ENCODE measurements at regions not wholly inside any gene's neighbourhood (a gene's known extent, or its start where the extent isn't known, plus 50 kb on each side); places are given as distances from the start of the nearest gene placed in this dataset.
"Not testable (repeated sequence)": the region's sequence is repeated elsewhere in the genome, so short reads cannot be mapped to it uniquely, and the experiment has no call there.

- peaks cover 12% of the 10 kb centered on the region for H3K9me3 Mint-ChIP-seq
- H3K36me3 Mint-ChIP-seq (ENCODE audit: low read depth); H3K4me1 Mint-ChIP-seq; intact Hi-C loops (cut with micrococcal nuclease); H3K27me3 Mint-ChIP-seq; DNase-seq; H3K4me3 Mint-ChIP-seq; H3K27ac Mint-ChIP-seq: not testable (repeated sequence)
These were observed 181.7 kb downstream of the C6orf118 start for GRCh38 chr6:165127743-165128142.

GRCh38 chr6:165124681-165125080 is 184.7 kb downstream of the C6orf118 start:
- H3K4me3 Mint-ChIP-seq; intact Hi-C loops (cut with micrococcal nuclease); DNase-seq; H3K27me3 Mint-ChIP-seq; H3K27ac Mint-ChIP-seq; H3K4me1 Mint-ChIP-seq; H3K36me3 Mint-ChIP-seq (ENCODE audit: low read depth); H3K9me3 Mint-ChIP-seq: not testable (repeated sequence)

GRCh38 chr6:165119231-165120020 is 190.0 kb downstream of the C6orf118 start:
- Mint-ChIP-seq H3K27ac (no peak overlapping the region), H3K27me3 (no peaks in the 10 kb centered on the region), H3K9me3 (peaks cover 5% of the 10 kb centered on the region), H3K4me1 (no peaks in the 10 kb centered on the region), H3K36me3 (ENCODE audit: low read depth) (no peaks in the 10 kb centered on the region), H3K4me3 (no peak overlapping the region)
- intact Hi-C loops (cut with micrococcal nuclease) = no loop called here
- no peak for DNase-seq

- no peaks in the 10 kb centered on the region for H3K27me3 Mint-ChIP-seq
These were observed 190.7 kb downstream of the C6orf118 start for GRCh38 chr6:165118736-165119135.

GRCh38 chr6:165117806-165118205 is 191.6 kb downstream of the C6orf118 start:
- DNase-seq = no peak
- intact Hi-C loops (cut with micrococcal nuclease) = no loop called here
- no peaks in the 10 kb centered on the region for H3K4me1 Mint-ChIP-seq
- H3K4me3 Mint-ChIP-seq = no peak overlapping the region
- H3K9me3 Mint-ChIP-seq = peaks cover 8% of the 10 kb centered on the region
- H3K27me3 Mint-ChIP-seq = no peaks in the 10 kb centered on the region
- no peaks in the 10 kb centered on the region for H3K36me3 Mint-ChIP-seq (ENCODE audit: low read depth)
- H3K27ac Mint-ChIP-seq = no peak overlapping the region

More at GRCh38 chr6:165118736-165119135, 190.7 kb downstream of the C6orf118 start:
- intact Hi-C loops (cut with micrococcal nuclease) = no loop called here
- no peak for DNase-seq
- Mint-ChIP-seq H3K36me3 (ENCODE audit: low read depth) (no peaks in the 10 kb centered on the region), H3K9me3 (peaks cover 7% of the 10 kb centered on the region), H3K4me1 (no peaks in the 10 kb centered on the region), H3K4me3 (no peak overlapping the region), H3K27ac (no peak overlapping the region)

- intact Hi-C loops (cut with micrococcal nuclease) = no loop called here
- Mint-ChIP-seq H3K4me3 (no peak overlapping the region), H3K36me3 (ENCODE audit: low read depth) (no peaks in the 10 kb centered on the region), H3K4me1 (no peaks in the 10 kb centered on the region), H3K27ac (no peak overlapping the region), H3K9me3 (peaks cover 8% of the 10 kb centered on the region), H3K27me3 (no peaks in the 10 kb centered on the region)
- DNase-seq = no peak
These were observed 192.3 kb downstream of the C6orf118 start for GRCh38 chr6:165117121-165117520.

GRCh38 chr6:165110860-165111259 is 198.5 kb downstream of the C6orf118 start:
- Mint-ChIP-seq H3K36me3 (ENCODE audit: low read depth) (no peaks in the 10 kb centered on the region), H3K4me1 (no peaks in the 10 kb centered on the region), H3K9me3 (peaks cover 3% of the 10 kb centered on the region), H3K27me3 (no peaks in the 10 kb centered on the region), H3K27ac (no peak overlapping the region), H3K4me3 (no peak overlapping the region)
- intact Hi-C loops (cut with micrococcal nuclease) = no loop called here
- DNase-seq = no peak

- no peak for DNase-seq
- Mint-ChIP-seq H3K4me1 (no peaks in the 10 kb centered on the region), H3K27ac (no peak overlapping the region), H3K36me3 (ENCODE audit: low read depth) (no peaks in the 10 kb centered on the region), H3K27me3 (no peaks in the 10 kb centered on the region), H3K9me3 (peaks cover 3% of the 10 kb centered on the region), H3K4me3 (no peak overlapping the region)
- intact Hi-C loops (cut with micrococcal nuclease) = no loop called here
These were observed 200.4 kb downstream of the C6orf118 start for GRCh38 chr6:165109011-165109410.

GRCh38 chr6:165106261-165106660 is 203.1 kb downstream of the C6orf118 start:
- H3K36me3 Mint-ChIP-seq (ENCODE audit: low read depth) = no peaks in the 10 kb centered on the region
- H3K4me1 Mint-ChIP-seq = no peaks in the 10 kb centered on the region
- H3K27ac Mint-ChIP-seq = no peak overlapping the region
- intact Hi-C loops (cut with micrococcal nuclease) = no loop called here
- DNase-seq = no peak
- H3K4me3 Mint-ChIP-seq = no peak overlapping the region
- H3K9me3 Mint-ChIP-seq = peaks cover 4% of the 10 kb centered on the region
- no peaks in the 10 kb centered on the region for H3K27me3 Mint-ChIP-seq

- intact Hi-C loops (cut with micrococcal nuclease) = no loop called here
- Mint-ChIP-seq H3K36me3 (ENCODE audit: low read depth) (no peaks in the 10 kb centered on the region), H3K9me3 (peaks cover 13% of the 10 kb centered on the region), H3K4me3 (no peak overlapping the region), H3K4me1 (no peaks in the 10 kb centered on the region), H3K27ac (no peak overlapping the region), H3K27me3 (no peaks in the 10 kb centered on the region)
- DNase-seq = no peak
These were observed 211.2 kb downstream of the C6orf118 start for GRCh38 chr6:165098165-165098564.

GRCh38 chr6:165096868-165097267 is 212.5 kb downstream of the C6orf118 start:
- Mint-ChIP-seq H3K36me3 (ENCODE audit: low read depth) (no peaks in the 10 kb centered on the region), H3K27me3 (no peaks in the 10 kb centered on the region), H3K9me3 (peaks cover 10% of the 10 kb centered on the region), H3K27ac (no peak overlapping the region), H3K4me3 (no peak overlapping the region), H3K4me1 (no peaks in the 10 kb centered on the region)
- no peak for DNase-seq
- intact Hi-C loops (cut with micrococcal nuclease) = no loop called here

GRCh38 chr6:165096209-165096608 is 213.2 kb downstream of the C6orf118 start:
- no peak for DNase-seq
- H3K4me3 Mint-ChIP-seq = no peak overlapping the region
- no peaks in the 10 kb centered on the region for H3K4me1 Mint-ChIP-seq
- peaks cover 10% of the 10 kb centered on the region for H3K9me3 Mint-ChIP-seq
- H3K27me3 Mint-ChIP-seq = no peaks in the 10 kb centered on the region
- H3K36me3 Mint-ChIP-seq (ENCODE audit: low read depth) = no peaks in the 10 kb centered on the region
- no peak overlapping the region for H3K27ac Mint-ChIP-seq
- intact Hi-C loops (cut with micrococcal nuclease) = no loop called here

- no peak for DNase-seq
- no peak overlapping the region for H3K27ac Mint-ChIP-seq
- H3K27me3 Mint-ChIP-seq = no peaks in the 10 kb centered on the region
- intact Hi-C loops (cut with micrococcal nuclease) = no loop called here
- H3K9me3 Mint-ChIP-seq = peaks cover 13% of the 10 kb centered on the region
- no peaks in the 10 kb centered on the region for H3K4me1 Mint-ChIP-seq
- no peak overlapping the region for H3K4me3 Mint-ChIP-seq
- no peaks in the 10 kb centered on the region for H3K36me3 Mint-ChIP-seq (ENCODE audit: low read depth)
These were observed 216.4 kb downstream of the C6orf118 start for GRCh38 chr6:165092881-165093595.

GRCh38 chr6:165091121-165091785 is 218.2 kb downstream of the C6orf118 start:
- no peaks in the 10 kb centered on the region for H3K4me1 Mint-ChIP-seq

More at GRCh38 chr6:165091121-165091785, 218.2 kb downstream of the C6orf118 start:
- Mint-ChIP-seq H3K27me3 (no peaks in the 10 kb centered on the region), H3K9me3 (peaks cover 12% of the 10 kb centered on the region), H3K4me3 (no peak overlapping the region), H3K27ac (no peak overlapping the region), H3K36me3 (ENCODE audit: low read depth) (no peaks in the 10 kb centered on the region)
- DNase-seq = no peak
- intact Hi-C loops (cut with micrococcal nuclease) = no loop called here
